ENCODE measurements at regions not wholly inside any gene's neighbourhood (a gene's known extent, or its start where the extent isn't known, plus 50 kb on each side); places are given as distances from the start of the nearest gene placed in this dataset.

DNA sequence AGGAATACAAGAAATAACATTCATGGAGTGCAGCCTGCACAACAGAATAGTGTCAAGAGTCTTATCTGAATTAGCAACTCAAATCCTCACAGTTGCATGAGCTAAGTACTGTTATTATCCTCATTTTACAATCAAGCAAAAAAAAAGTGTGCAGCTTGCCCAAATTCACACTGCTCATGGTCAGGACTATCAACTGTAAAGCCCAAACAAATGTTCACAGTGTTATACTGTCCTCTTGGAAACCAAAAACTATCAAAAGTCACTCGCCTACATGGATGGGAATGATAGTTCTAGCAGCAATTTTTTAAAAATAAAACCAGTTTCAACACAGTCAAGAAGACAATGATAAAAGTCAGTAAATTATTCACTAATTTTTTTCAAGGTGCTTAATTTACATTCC lies 114.6 kb upstream of the HSF2 start:
- Histone ChIP-seq H3K9ac (ENCODE audit: low read length in 3 of 3) (no peak overlapping the region), H3K4me3 (ENCODE audit: low read length in 3 of 3) (no peak overlapping the region), H3K9me3 (ENCODE audit: control insufficient read depth in 2 of 3, insufficient read depth in 1 of 3, low read length in 3 of 3) (no peaks in the 10 kb centered on the region), H3K27ac (ENCODE audit: low read depth in 2 of 2, low read length in 2 of 2) (no peak overlapping the region), H3K4me1 (ENCODE audit: control insufficient read depth in 2 of 3, insufficient read depth in 2 of 3, low read depth in 1 of 3, low read length in 3 of 3) (no peaks in the 10 kb centered on the region), H3K36me3 (ENCODE audit: control insufficient read depth in 2 of 3, insufficient read depth in 3 of 3, low read length in 3 of 3) (no peaks in the 10 kb centered on the region), H3K27me3 (ENCODE audit: control insufficient read depth, insufficient read depth, low read length) (no peaks in the 10 kb centered on the region)
- DNase-seq (no peak), FAIRE-seq (no peak)
- TF ChIP-seq, protein P1, sequence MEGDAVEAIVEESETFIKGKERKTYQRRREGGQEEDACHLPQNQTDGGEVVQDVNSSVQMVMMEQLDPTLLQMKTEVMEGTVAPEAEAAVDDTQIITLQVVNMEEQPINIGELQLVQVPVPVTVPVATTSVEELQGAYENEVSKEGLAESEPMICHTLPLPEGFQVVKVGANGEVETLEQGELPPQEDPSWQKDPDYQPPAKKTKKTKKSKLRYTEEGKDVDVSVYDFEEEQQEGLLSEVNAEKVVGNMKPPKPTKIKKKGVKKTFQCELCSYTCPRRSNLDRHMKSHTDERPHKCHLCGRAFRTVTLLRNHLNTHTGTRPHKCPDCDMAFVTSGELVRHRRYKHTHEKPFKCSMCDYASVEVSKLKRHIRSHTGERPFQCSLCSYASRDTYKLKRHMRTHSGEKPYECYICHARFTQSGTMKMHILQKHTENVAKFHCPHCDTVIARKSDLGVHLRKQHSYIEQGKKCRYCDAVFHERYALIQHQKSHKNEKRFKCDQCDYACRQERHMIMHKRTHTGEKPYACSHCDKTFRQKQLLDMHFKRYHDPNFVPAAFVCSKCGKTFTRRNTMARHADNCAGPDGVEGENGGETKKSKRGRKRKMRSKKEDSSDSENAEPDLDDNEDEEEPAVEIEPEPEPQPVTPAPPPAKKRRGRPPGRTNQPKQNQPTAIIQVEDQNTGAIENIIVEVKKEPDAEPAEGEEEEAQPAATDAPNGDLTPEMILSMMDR (IDR thresholded peaks at IDR 0.05; ENCODE audit: borderline replicate concordance, extremely low read depth, insufficient read depth), result no peak
- intact Hi-C loops (cut with DNase I), result no loop called here

DNA sequence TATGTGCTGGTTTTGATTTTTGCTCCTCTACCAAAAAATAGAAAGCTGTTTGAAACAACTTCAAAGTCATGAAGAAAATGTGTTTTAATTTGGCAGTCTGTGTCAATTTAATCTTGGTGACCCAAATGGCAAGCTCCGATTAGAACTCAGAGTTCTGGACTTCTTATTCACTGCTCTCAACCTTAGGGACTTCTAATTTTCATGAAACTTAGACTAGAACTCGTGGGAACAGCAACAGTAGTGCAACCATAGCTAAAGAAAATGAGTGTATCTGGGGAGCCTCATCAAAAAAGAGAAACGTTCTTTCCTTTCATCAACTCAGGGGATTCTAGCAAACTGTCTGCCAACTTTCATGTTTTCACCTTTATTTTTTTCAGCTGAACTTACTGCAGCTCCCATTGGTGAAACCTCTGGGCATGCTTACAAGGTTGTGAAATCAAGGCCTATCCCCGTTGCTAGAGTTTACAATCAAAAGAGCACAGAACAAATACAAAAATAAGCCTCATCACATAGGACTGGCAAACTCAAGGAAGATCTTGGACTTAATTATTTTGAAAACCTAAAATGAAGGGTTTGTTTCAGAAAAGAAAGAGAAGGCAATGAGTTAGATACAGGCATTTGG lies 114.0 kb upstream of the HSF2 start:
- Histone ChIP-seq H3K27ac (ENCODE audit: low read depth in 2 of 2, low read length in 2 of 2) (no peak overlapping the region), H3K4me3 (ENCODE audit: low read length in 3 of 3) (no peak overlapping the region), H3K36me3 (ENCODE audit: control insufficient read depth in 2 of 3, insufficient read depth in 3 of 3, low read length in 3 of 3) (no peaks in the 10 kb centered on the region), H3K9me3 (ENCODE audit: control insufficient read depth in 2 of 3, insufficient read depth in 1 of 3, low read length in 3 of 3) (no peaks in the 10 kb centered on the region), H3K9ac (ENCODE audit: low read length in 3 of 3) (no peak overlapping the region), H3K27me3 (ENCODE audit: control insufficient read depth, insufficient read depth, low read length) (no peaks in the 10 kb centered on the region), H3K4me1 (ENCODE audit: control insufficient read depth in 2 of 3, insufficient read depth in 2 of 3, low read depth in 1 of 3, low read length in 3 of 3) (no peaks in the 10 kb centered on the region)
- intact Hi-C loops (cut with DNase I), result no loop called here
- TF ChIP-seq, protein P1 (IDR thresholded peaks at IDR 0.05; ENCODE audit: borderline replicate concordance, extremely low read depth, insufficient read depth), result no peak
- FAIRE-seq, result no peak
- no peak for DNase-seq

DNA sequence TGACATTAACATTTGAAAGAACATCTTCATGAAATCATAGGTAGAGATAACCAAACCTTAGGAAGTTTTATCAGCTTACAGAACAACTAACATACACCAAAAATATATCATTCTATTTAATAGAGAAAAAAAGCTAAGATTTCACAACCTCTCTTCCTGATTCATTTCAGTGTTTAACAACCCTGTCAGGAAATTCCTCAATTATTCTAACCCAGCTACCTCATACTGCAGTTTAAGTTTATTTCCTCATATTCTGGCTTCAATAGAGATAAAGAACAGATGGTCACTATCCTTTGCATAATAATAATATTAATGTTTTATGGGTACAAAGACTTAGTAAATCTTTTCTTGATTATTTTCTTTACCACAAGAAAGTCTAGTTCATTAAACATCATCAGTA lies 112.9 kb upstream of the HSF2 start:
- no peaks in the 10 kb centered on the region for H3K4me1 ChIP-seq (ENCODE audit: control insufficient read depth in 2 of 3, insufficient read depth in 2 of 3, low read depth in 1 of 3, low read length in 3 of 3)
- no peak overlapping the region for H3K27ac ChIP-seq (ENCODE audit: low read depth in 2 of 2, low read length in 2 of 2)
- no peaks in the 10 kb centered on the region for H3K27me3 ChIP-seq (ENCODE audit: control insufficient read depth, insufficient read depth, low read length)
- H3K36me3 ChIP-seq (ENCODE audit: control insufficient read depth in 2 of 3, insufficient read depth in 3 of 3, low read length in 3 of 3), result no peaks in the 10 kb centered on the region
- DNase-seq (no peak), FAIRE-seq (no peak)
- H3K9me3 ChIP-seq (ENCODE audit: control insufficient read depth in 2 of 3, insufficient read depth in 1 of 3, low read length in 3 of 3), result no peaks in the 10 kb centered on the region
- intact Hi-C loops (cut with DNase I), result no loop called here
- H3K9ac ChIP-seq (ENCODE audit: low read length in 3 of 3), result no peak overlapping the region
- TF ChIP-seq, protein P1 (IDR thresholded peaks at IDR 0.05; ENCODE audit: borderline replicate concordance, extremely low read depth, insufficient read depth), result no peak
- H3K4me3 ChIP-seq (ENCODE audit: low read length in 3 of 3), result no peak overlapping the region
